ENCODE measurements at regions not wholly inside any gene's neighbourhood (a gene's known extent, or its start where the extent isn't known, plus 50 kb on each side); places are given as distances from the start of the nearest gene placed in this dataset.

DNA sequence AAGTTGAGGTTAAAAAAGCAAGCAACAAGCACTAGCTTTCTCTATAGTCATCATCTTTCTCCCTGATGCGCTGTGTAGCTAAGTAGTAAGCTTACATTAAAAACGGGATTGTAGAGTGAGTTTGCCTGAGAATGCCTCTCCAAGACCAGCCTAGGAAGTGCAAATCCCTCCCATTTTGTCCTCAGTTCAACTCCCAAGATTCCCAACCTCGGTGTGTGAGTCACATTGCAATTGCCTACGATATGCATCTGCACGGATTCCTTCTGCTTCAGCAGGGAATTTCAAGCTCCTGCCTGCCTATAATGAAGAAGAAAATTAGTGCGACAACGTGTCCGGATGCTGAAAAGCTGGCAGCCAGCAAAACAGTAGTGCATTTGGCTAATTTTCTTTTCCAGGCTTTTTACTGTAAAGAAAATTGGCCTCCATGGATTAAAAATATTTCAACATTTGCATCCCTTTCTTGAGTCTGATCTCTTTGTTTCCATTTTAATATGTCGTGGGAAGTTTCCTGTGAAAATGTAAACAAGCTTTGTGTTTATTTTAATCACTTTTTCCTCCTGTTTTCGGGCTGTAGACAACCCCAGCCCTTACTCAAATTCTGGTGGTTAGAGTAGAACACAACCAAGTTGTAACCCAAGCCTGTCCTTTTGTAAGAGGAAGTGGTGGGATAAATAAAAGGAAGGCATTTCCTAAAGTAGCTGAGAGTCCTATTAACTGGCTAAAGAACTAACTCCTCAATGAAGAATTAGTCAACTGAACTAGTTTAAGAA is 58.4 kb upstream of the TET2 start:
- peak overlapping the region; percentile 28 for H3K4me3 ChIP-seq (ENCODE audit: low read depth, low read length)
- TF ChIP-seq, protein P1, sequence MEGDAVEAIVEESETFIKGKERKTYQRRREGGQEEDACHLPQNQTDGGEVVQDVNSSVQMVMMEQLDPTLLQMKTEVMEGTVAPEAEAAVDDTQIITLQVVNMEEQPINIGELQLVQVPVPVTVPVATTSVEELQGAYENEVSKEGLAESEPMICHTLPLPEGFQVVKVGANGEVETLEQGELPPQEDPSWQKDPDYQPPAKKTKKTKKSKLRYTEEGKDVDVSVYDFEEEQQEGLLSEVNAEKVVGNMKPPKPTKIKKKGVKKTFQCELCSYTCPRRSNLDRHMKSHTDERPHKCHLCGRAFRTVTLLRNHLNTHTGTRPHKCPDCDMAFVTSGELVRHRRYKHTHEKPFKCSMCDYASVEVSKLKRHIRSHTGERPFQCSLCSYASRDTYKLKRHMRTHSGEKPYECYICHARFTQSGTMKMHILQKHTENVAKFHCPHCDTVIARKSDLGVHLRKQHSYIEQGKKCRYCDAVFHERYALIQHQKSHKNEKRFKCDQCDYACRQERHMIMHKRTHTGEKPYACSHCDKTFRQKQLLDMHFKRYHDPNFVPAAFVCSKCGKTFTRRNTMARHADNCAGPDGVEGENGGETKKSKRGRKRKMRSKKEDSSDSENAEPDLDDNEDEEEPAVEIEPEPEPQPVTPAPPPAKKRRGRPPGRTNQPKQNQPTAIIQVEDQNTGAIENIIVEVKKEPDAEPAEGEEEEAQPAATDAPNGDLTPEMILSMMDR (IDR thresholded peaks at IDR 0.05; ENCODE audit: insufficient read depth, low read length, missing control alignments): no peak
- peak; percentile 88 for DNase-seq (ENCODE audit: low read depth, low spot score)
- POLR2A ChIA-PET: interaction anchor here (0.9 kb wide), 1 partner anchor 58 kb away, joined by 3 read pairs; the partner anchor contains the start of gene TET2
- CTCF ChIA-PET: interaction anchor here (2.1 kb wide), 1 partner anchor 385 kb away, joined by 11 read pairs; the partner anchor contains the start of gene PPA2

DNA sequence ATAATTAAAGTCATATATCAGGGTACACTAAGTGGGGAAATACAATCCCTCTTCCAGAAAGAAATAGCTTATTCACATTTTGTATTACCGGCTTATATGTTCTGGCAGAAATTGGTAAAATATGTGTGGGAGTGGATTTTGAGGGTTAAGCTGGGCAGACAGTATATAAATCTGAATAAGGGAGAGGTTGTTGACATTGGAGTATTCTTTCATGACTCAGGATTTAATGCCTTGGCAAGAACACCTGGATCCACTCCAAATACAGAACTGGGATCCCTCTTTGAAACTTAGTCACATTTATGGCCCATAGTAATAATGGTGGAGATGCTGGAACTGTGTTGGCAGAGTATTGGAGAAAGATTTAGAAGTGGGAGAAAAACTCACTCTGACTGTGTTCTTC is 54.3 kb upstream of the TET2 start:
- TF ChIP-seq, protein P1 (IDR thresholded peaks at IDR 0.05; ENCODE audit: insufficient read depth, low read length, missing control alignments): no peak
- POLR2A ChIA-PET: no interaction called here
- peak; percentile 47 for DNase-seq (ENCODE audit: low read depth, low spot score)
- H3K4me3 ChIP-seq (ENCODE audit: low read depth, low read length): no peak overlapping the region
- CTCF ChIA-PET: interaction anchor here (0.9 to 1.2 kb wide), 2 partner anchors 379 to 381 kb away, joined by 3 read pairs; no protein-coding TSS in a partner anchor

DNA sequence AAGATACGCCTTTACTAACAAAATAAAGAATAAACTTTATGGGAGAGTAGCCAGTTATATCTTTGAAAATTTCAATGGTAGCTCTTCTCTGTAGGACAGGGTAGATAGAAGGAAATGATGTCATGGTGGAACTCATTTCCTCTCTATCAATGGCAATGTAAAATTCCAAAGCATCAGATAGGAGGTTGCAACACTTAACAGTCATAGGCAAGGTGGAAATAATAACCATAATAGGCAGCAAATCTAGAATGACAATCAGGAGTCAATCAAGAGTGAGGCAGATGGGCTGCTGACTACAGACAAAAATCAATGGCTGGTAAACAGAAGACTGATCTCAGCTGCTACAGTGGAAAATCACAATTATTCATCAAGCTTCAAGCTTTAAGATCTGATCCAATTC is 53.9 kb upstream of the TET2 start:
- ChIA-PET POLR2A (no interaction called here), CTCF (interaction anchor here (0.9 to 1.2 kb wide), 2 partner anchors 378 to 380 kb away, joined by 3 read pairs; no protein-coding TSS in a partner anchor)
- TF ChIP-seq, protein P1 (IDR thresholded peaks at IDR 0.05; ENCODE audit: insufficient read depth, low read length, missing control alignments): no peak
- no peak overlapping the region for H3K4me3 ChIP-seq (ENCODE audit: low read depth, low read length)
- DNase-seq (ENCODE audit: low read depth, low spot score): no peak

DNA sequence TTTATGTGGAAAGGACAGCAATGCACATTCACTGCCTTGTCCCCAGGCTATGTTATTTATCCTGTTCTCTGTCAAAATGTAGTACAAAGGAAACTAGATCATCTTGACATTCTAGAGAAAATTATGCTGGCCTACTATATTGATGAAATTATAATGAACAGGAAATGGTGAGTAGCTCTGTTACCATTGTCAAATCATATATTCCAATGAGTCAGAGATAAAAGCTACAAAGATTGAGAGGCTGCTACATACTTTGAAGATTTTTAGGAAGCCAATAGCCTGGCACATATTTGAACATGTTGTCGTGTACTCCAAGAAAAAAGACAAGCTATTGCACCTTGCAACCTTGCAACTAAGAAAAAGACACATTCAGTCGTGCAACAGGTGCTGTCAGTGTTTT is 52.7 kb upstream of the TET2 start:
- ChIA-PET POLR2A (no interaction called here), CTCF (interaction anchor here (1.5 kb wide), 1 partner anchor 381 kb away, joined by 3 read pairs; no protein-coding TSS in a partner anchor)
- TF ChIP-seq, protein P1 (IDR thresholded peaks at IDR 0.05; ENCODE audit: insufficient read depth, low read length, missing control alignments): no peak
- H3K4me3 ChIP-seq (ENCODE audit: low read depth, low read length): no peak overlapping the region
- DNase-seq (ENCODE audit: low read depth, low spot score): no peak
